Effector memory CD8-positive, alpha-beta T cell (primary cell): ENCODE measurements at regions not wholly inside any gene's neighbourhood (a gene's known extent, or its start where the extent isn't known, plus 50 kb on each side); places are given as distances from the start of the nearest gene placed in this dataset.
"Not testable (repeated sequence)": the region's sequence is repeated elsewhere in the genome, so short reads cannot be mapped to it uniquely, and the experiment has no call there.

ENCODE experiments used
- ATAC-seq: fragments of 150-1000 bp; cut with Tn5 transposase; replicated peaks from 2 replicates; pipeline ENCODE4 v1.10.0; 2021; ENCODE audit warnings: mild to moderate bottlenecking, moderate library complexity
- DNase-seq, 3 experiments: peaks; one replicate each; pipeline ENCODE4 v3.0.0; 2021
- H3K27ac Mint-ChIP-seq, 2 donors: one replicate each; pipeline ENCODE4 v1.8.0; 2022; ENCODE audit warnings: mild to moderate bottlenecking in 2 of 2, mixed read lengths in 2 of 2, moderate library complexity in 2 of 2
- H3K27me3 Mint-ChIP-seq, 2 donors: one replicate each; pipeline ENCODE4 v1.8.0; 2022; ENCODE audit warnings: mixed read lengths in 2 of 2
- H3K36me3 Mint-ChIP-seq: one replicate; pipeline ENCODE4 v1.8.0; 2022; ENCODE audit warnings: mild to moderate bottlenecking, moderate library complexity, mixed read lengths; ENCODE audit not compliant: insufficient read depth
- H3K4me1 Mint-ChIP-seq, 2 donors: one replicate each; pipeline ENCODE4 v1.8.0; 2022; ENCODE audit warnings: low read depth in 2 of 2, mixed read lengths in 2 of 2
- H3K4me3 Mint-ChIP-seq, 2 donors: one replicate each; pipeline ENCODE4 v1.8.0; 2022; ENCODE audit warnings: mild to moderate bottlenecking in 2 of 2, mixed read lengths in 2 of 2, moderate library complexity in 2 of 2
- H3K9me3 Mint-ChIP-seq, 2 donors: one replicate each; pipeline ENCODE4 v1.8.0; 2022; ENCODE audit warnings: mixed read lengths in 2 of 2

GRCh38 chr2:123859031-123859430 lies 166.1 kb upstream of the CNTNAP5 start:
- not testable (repeated sequence) for H3K4me3 Mint-ChIP-seq, H3K4me1 Mint-ChIP-seq, ATAC-seq, H3K27ac Mint-ChIP-seq, H3K36me3 Mint-ChIP-seq, DNase-seq, H3K27me3 Mint-ChIP-seq
- peaks cover 13 to 28% of the 10 kb centered on the region in 2 donors for H3K9me3 Mint-ChIP-seq

GRCh38 chr2:123864416-123864815 lies 160.7 kb upstream of the CNTNAP5 start:
- no peak overlapping the region for H3K4me3 Mint-ChIP-seq
- no peaks in the 10 kb centered on the region for H3K4me1 Mint-ChIP-seq
- ATAC-seq (no peak), DNase-seq (no peak)
- no peaks in the 10 kb centered on the region for H3K36me3 Mint-ChIP-seq
- peaks cover 0 to 10% of the 10 kb centered on the region in 2 donors for H3K9me3 Mint-ChIP-seq
- H3K27ac Mint-ChIP-seq: no peak overlapping the region
- H3K27me3 Mint-ChIP-seq: no peaks in the 10 kb centered on the region

GRCh38 chr2:123870206-123870880 lies 154.7 kb upstream of the CNTNAP5 start:
- no peaks in the 10 kb centered on the region for H3K36me3 Mint-ChIP-seq

GRCh38 chr2:123870881-123871276 lies 154.2 kb upstream of the CNTNAP5 start:
- H3K4me1 Mint-ChIP-seq: no peaks in the 10 kb centered on the region
- DNase-seq (no peak), ATAC-seq (no peak)
- no peak overlapping the region for H3K4me3 Mint-ChIP-seq
- peaks cover 6 to 9% of the 10 kb centered on the region in 2 donors for H3K9me3 Mint-ChIP-seq
- H3K36me3 Mint-ChIP-seq: no peaks in the 10 kb centered on the region
- H3K27ac Mint-ChIP-seq: no peak overlapping the region
- H3K27me3 Mint-ChIP-seq: no peaks in the 10 kb centered on the region

More at GRCh38 chr2:123870206-123870880, 154.7 kb upstream of the CNTNAP5 start:
- H3K4me3 Mint-ChIP-seq: no peak overlapping the region
- peaks cover 3 to 4% of the 10 kb centered on the region in 2 donors for H3K9me3 Mint-ChIP-seq
- no peaks in the 10 kb centered on the region for H3K27me3 Mint-ChIP-seq
- DNase-seq (no peak), ATAC-seq (no peak)
- H3K27ac Mint-ChIP-seq: no peak overlapping the region
- no peaks in the 10 kb centered on the region for H3K4me1 Mint-ChIP-seq

GRCh38 chr2:123890148-123890547 lies 134.9 kb upstream of the CNTNAP5 start:
- H3K4me3 Mint-ChIP-seq: no peak overlapping the region
- H3K27ac Mint-ChIP-seq: no peak overlapping the region
- no peaks in the 10 kb centered on the region for H3K27me3 Mint-ChIP-seq
- DNase-seq (no peak), ATAC-seq (no peak)
- no peaks in the 10 kb centered on the region for H3K36me3 Mint-ChIP-seq
- H3K4me1 Mint-ChIP-seq: no peaks in the 10 kb centered on the region
- peaks cover 31 to 38% of the 10 kb centered on the region in 2 donors for H3K9me3 Mint-ChIP-seq

- H3K4me1 Mint-ChIP-seq: no peaks in the 10 kb centered on the region
- no peaks in the 10 kb centered on the region for H3K27me3 Mint-ChIP-seq
- no peak for DNase-seq
- no peaks in the 10 kb centered on the region for H3K36me3 Mint-ChIP-seq
- no peak overlapping the region for H3K27ac Mint-ChIP-seq
- H3K9me3 Mint-ChIP-seq: peaks cover 23 to 40% of the 10 kb centered on the region in 2 donors
- ATAC-seq: no peak
- no peak overlapping the region for H3K4me3 Mint-ChIP-seq
Observed at GRCh38 chr2:123894167-123894566, 130.9 kb upstream of the CNTNAP5 start.

GRCh38 chr2:123895651-123896050 lies 129.4 kb upstream of the CNTNAP5 start:
- Mint-ChIP-seq H3K4me1 (no peaks in the 10 kb centered on the region), H3K27me3 (no peaks in the 10 kb centered on the region), H3K9me3 (peaks cover 16 to 27% of the 10 kb centered on the region in 2 donors), H3K4me3 (no peak overlapping the region), H3K27ac (no peak overlapping the region), H3K36me3 (no peaks in the 10 kb centered on the region)
- ATAC-seq (no peak), DNase-seq (no peak)

- no peaks in the 10 kb centered on the region for H3K36me3 Mint-ChIP-seq
- H3K4me1 Mint-ChIP-seq: no peaks in the 10 kb centered on the region
- H3K4me3 Mint-ChIP-seq: no peak overlapping the region
- H3K9me3 Mint-ChIP-seq: peaks cover 3 to 8% of the 10 kb centered on the region in 2 donors
- no peak overlapping the region for H3K27ac Mint-ChIP-seq
- DNase-seq: no peak
- no peak for ATAC-seq
- no peaks in the 10 kb centered on the region for H3K27me3 Mint-ChIP-seq
Observed at GRCh38 chr2:123901256-123901655, 123.8 kb upstream of the CNTNAP5 start.

- H3K27ac Mint-ChIP-seq: no peak overlapping the region
- no peaks in the 10 kb centered on the region for H3K36me3 Mint-ChIP-seq
- peaks cover 6 to 12% of the 10 kb centered on the region in 2 donors for H3K9me3 Mint-ChIP-seq
- H3K27me3 Mint-ChIP-seq: no peaks in the 10 kb centered on the region
- no peak overlapping the region for H3K4me3 Mint-ChIP-seq
- ATAC-seq (no peak), DNase-seq (no peak)
- H3K4me1 Mint-ChIP-seq: no peaks in the 10 kb centered on the region
Observed at GRCh38 chr2:123906361-123906760, 118.7 kb upstream of the CNTNAP5 start.

- DNase-seq (no peak), ATAC-seq (no peak)
- H3K4me1 Mint-ChIP-seq: no peaks in the 10 kb centered on the region
- no peak overlapping the region for H3K27ac Mint-ChIP-seq
- H3K9me3 Mint-ChIP-seq: peaks cover 11 to 22% of the 10 kb centered on the region in 2 donors
- H3K27me3 Mint-ChIP-seq: no peaks in the 10 kb centered on the region
- no peak overlapping the region for H3K4me3 Mint-ChIP-seq
- H3K36me3 Mint-ChIP-seq: no peaks in the 10 kb centered on the region
Observed at GRCh38 chr2:123908522-123908921, 116.6 kb upstream of the CNTNAP5 start.

GRCh38 chr2:123912171-123912570 lies 112.9 kb upstream of the CNTNAP5 start:
- Mint-ChIP-seq H3K4me1 (no peaks in the 10 kb centered on the region), H3K36me3 (no peaks in the 10 kb centered on the region), H3K27me3 (no peaks in the 10 kb centered on the region), H3K27ac (no peak overlapping the region), H3K4me3 (no peak overlapping the region), H3K9me3 (peaks cover 10 to 25% of the 10 kb centered on the region in 2 donors)
- ATAC-seq: no peak
- no peak for DNase-seq

- H3K4me3 Mint-ChIP-seq: no peak overlapping the region
- DNase-seq (no peak), ATAC-seq (no peak)
- H3K9me3 Mint-ChIP-seq: peaks cover 10 to 26% of the 10 kb centered on the region in 2 donors
- H3K27me3 Mint-ChIP-seq: no peaks in the 10 kb centered on the region
- no peak overlapping the region for H3K27ac Mint-ChIP-seq
- no peaks in the 10 kb centered on the region for H3K36me3 Mint-ChIP-seq
- no peaks in the 10 kb centered on the region for H3K4me1 Mint-ChIP-seq
Observed at GRCh38 chr2:123913143-123913735, 111.8 kb upstream of the CNTNAP5 start.

GRCh38 chr2:123915380-123915779 lies 109.7 kb upstream of the CNTNAP5 start:
- Mint-ChIP-seq H3K36me3 (no peaks in the 10 kb centered on the region), H3K27ac (no peak overlapping the region), H3K9me3 (peaks cover 11 to 32% of the 10 kb centered on the region in 2 donors), H3K4me3 (no peak overlapping the region), H3K27me3 (no peaks in the 10 kb centered on the region), H3K4me1 (no peaks in the 10 kb centered on the region)
- DNase-seq: no peak
- ATAC-seq: no peak

GRCh38 chr2:123916051-123916450 lies 109.0 kb upstream of the CNTNAP5 start:
- H3K27ac Mint-ChIP-seq: no peak overlapping the region
- no peaks in the 10 kb centered on the region for H3K27me3 Mint-ChIP-seq
- ATAC-seq (no peak), DNase-seq (no peak)
- H3K4me3 Mint-ChIP-seq: no peak overlapping the region
- peaks cover 11 to 37% of the 10 kb centered on the region in 2 donors for H3K9me3 Mint-ChIP-seq
- H3K4me1 Mint-ChIP-seq: no peaks in the 10 kb centered on the region
- no peaks in the 10 kb centered on the region for H3K36me3 Mint-ChIP-seq
